BE2C (cell line): ENCODE measurements at regions not wholly inside any gene's neighbourhood (a gene's known extent, or its start where the extent isn't known, plus 50 kb on each side); places are given as distances from the start of the nearest gene placed in this dataset.

Experiments
- DNase-seq: peaks from one replicate; pipeline ENCODE4 v3.0.0-alpha.2; 2020
- H3K27me3 ChIP-seq: fragments of 250-450 bp; sonication (Bioruptor Pico); 2 replicates; pipeline ENCODE4 v1.5.1; 2020; ENCODE audit warnings: mild to moderate bottlenecking
- H3K36me3 ChIP-seq: fragments of 250-450 bp; sonication (Bioruptor Pico); 2 replicates; pipeline ENCODE4 v1.5.1; 2020; ENCODE audit warnings: mild to moderate bottlenecking
- H3K4me1 ChIP-seq: fragments of 250-450 bp; sonication (Bioruptor Pico); 2 replicates; pipeline ENCODE4 v1.5.1; 2020
- H3K4me3 ChIP-seq: 2 replicates; pipeline ENCODE4 v1.5.1; 2011; ENCODE audit warnings: low read depth, low read length
- H3K9me3 ChIP-seq: fragments of 250-450 bp; sonication (Bioruptor Pico); 2 replicates; pipeline ENCODE4 v1.5.1; 2020
- CTCF ChIP-seq: IDR thresholded peaks from 2 replicates; pipeline ENCODE4 v1.5.1; 2012; ENCODE audit warnings: mild to moderate bottlenecking, low read depth, low read length

- Histone ChIP-seq H3K4me1 (no peaks in the 10 kb centered on the region), H3K9me3 (no peaks in the 10 kb centered on the region), H3K4me3 (no peak overlapping the region), H3K27me3 (no peaks in the 10 kb centered on the region), H3K36me3 (no peaks in the 10 kb centered on the region)
- TF ChIP-seq CTCF: no peak
- no peak for DNase-seq
Observed at GRCh38 chr14:84864548-84865271, 665.2 kb upstream of the FLRT2 start.

GRCh38 chr14:84871734-84872133, 658.2 kb upstream of the FLRT2 start:
- DNase-seq: no peak

GRCh38 chr14:84874436-84874835, 655.5 kb upstream of the FLRT2 start:
- Histone ChIP-seq H3K4me1 (no peaks in the 10 kb centered on the region), H3K4me3 (no peak overlapping the region), H3K36me3 (no peaks in the 10 kb centered on the region), H3K27me3 (no peaks in the 10 kb centered on the region), H3K9me3 (no peaks in the 10 kb centered on the region)
- no peak for TF ChIP-seq CTCF
- no peak for DNase-seq

More at GRCh38 chr14:84871734-84872133, 658.2 kb upstream of the FLRT2 start:
- Histone ChIP-seq H3K4me3 (no peak overlapping the region), H3K36me3 (no peaks in the 10 kb centered on the region), H3K4me1 (no peaks in the 10 kb centered on the region), H3K27me3 (no peaks in the 10 kb centered on the region), H3K9me3 (no peaks in the 10 kb centered on the region)
- TF ChIP-seq CTCF: no peak

GRCh38 chr14:84877061-84877460, 652.9 kb upstream of the FLRT2 start:
- H3K9me3 ChIP-seq: no peaks in the 10 kb centered on the region
- no peak for DNase-seq
- H3K27me3 ChIP-seq: no peaks in the 10 kb centered on the region
- H3K4me3 ChIP-seq: no peak overlapping the region
- no peaks in the 10 kb centered on the region for H3K36me3 ChIP-seq
- no peaks in the 10 kb centered on the region for H3K4me1 ChIP-seq
- no peak for TF ChIP-seq CTCF

GRCh38 chr14:84882830-84883229, 647.1 kb upstream of the FLRT2 start:
- Histone ChIP-seq H3K36me3 (no peaks in the 10 kb centered on the region), H3K9me3 (no peaks in the 10 kb centered on the region), H3K4me3 (no peak overlapping the region), H3K4me1 (no peaks in the 10 kb centered on the region), H3K27me3 (no peaks in the 10 kb centered on the region)
- DNase-seq: no peak
- TF ChIP-seq CTCF: no peak

- no peak overlapping the region for H3K4me3 ChIP-seq
- TF ChIP-seq CTCF: no peak
- H3K9me3 ChIP-seq: no peaks in the 10 kb centered on the region; the same call in 1 of the 2 replicates
- no peak for DNase-seq
- H3K27me3 ChIP-seq: no peaks in the 10 kb centered on the region
- H3K36me3 ChIP-seq: no peaks in the 10 kb centered on the region
- no peaks in the 10 kb centered on the region for H3K4me1 ChIP-seq
Observed at GRCh38 chr14:84885061-84885460, 644.9 kb upstream of the FLRT2 start.
